HG02981 (cell line): ENCODE measurements at regions not wholly inside any gene's neighbourhood (a gene's known extent, or its start where the extent isn't known, plus 50 kb on each side); places are given as distances from the start of the nearest gene placed in this dataset.
"Not testable (repeated sequence)": the region's sequence is repeated elsewhere in the genome, so short reads cannot be mapped to it uniquely, and the experiment has no call there.

ENCODE experiments used
- ATAC-seq: cut with Tn5 transposase; IDR thresholded peaks from one replicate; pipeline ENCODE4 v1.9.1; 2021; ENCODE audit warnings: mild to moderate bottlenecking, moderate library complexity; ENCODE audit not compliant: unreplicated experiment

DNA sequence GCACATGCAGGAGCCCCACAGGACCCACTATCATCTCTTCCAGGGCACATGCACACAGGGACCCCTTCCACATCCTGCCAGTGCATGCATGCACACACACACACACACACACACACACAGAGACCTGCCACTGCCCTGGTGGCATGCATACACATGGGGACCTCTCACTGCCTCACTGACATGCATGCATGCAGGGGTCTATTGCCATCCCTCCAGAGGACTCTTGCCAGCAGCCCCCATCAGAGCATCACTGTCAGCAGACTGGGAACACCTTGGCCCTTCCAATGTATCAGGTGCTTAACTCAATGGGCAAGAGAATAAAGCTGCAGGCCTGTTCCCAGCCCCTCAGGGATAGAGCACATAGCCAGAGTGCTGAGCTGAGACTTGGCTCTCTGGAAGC is 433.6 kb upstream of the PPP1R2C start:
- ATAC-seq: no peak

DNA sequence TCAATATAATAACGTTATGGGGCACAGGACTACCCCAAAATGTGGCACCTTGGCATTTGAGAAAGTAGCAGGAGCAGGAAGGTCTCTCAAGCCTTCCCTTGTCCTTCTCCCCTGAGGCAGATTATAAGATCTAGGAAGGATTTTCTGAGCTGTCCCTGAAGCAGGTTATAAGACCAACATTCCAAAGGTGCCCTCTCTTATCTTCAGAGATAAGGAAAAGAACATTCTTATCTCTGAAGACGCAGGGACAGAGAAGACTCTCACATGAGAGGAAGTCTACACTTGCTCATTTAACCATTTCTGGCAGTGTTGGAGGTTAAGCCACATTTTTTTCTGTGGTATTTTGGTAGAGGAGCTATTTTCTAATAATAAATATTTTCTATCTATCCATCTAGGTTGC is 437.9 kb upstream of the MAOA start:
- ATAC-seq: no peak

DNA sequence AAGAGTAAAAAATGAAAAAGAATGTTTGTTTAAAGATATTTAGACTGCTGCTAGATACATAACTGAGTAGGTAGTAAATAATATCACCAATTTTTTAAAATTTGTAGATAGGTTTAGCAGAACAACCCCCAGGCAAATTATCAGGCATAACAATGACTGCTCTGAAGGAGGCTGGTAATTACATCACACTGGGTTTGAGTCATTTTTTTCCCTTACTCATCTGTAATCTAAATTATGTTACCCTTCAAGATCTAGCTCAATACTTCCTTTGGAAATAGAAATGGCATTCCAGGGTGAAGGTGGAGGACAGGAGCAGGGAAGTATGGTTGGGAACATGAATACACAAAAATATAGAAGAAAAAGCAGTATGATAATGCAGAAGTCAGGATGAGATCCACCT is 431.6 kb upstream of the MAOA start:
- no peak for ATAC-seq

DNA sequence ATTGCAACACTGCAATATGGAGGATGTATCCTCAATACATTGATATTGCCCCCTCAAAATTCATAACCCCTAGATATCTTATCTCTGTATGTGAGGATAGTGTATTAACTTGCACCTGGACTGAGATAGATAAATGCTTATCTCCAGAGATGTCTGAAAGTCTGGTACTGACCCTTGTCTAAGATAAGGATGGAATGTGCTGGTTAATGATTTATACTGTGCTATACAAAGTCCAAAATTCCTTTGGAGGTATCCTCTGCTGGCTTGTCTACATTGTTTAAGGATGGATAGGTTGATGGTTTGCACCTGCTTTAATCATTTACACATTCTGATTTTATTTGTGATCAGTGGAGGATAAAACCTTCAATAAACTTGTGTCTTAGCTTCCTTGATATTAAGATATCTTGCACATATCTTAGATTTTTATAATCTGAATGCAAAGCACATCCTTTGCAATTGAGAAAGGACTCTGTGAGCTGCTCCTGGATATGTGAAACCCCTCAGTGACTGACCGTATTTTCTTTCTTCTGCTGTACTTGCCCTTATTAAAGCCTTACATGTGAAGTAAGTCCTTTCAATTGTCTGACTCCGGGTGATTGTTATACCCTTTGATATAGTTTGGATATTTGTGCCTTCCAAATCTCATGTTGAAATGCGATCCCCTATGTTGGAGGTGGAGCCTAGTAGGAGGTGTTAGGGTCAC is 430.3 kb upstream of the MAOA start:
- ATAC-seq: no peak

DNA sequence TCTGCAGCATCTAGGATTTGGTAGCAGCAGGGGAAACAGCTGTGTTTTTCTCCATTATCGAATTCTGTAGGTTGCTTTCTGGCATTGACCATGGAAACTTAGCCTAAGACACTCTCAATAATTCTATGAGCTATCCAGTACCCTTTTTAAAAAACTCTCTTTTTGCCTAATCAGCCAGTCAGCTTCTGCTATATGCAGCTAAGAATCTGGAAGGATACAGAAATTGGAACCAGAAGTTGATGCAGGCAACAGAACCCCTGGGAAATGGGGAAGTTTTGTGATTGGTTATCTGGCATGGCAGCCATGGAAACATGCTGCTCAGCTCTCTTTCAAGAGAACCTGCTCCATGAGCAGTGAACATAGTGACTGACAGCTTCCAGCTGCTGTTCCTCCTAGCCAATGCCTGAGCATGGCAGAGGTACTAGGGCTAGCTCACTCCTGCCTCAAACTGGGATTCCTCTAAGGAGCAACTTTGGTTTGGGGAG is 417.6 kb upstream of the MAOA start:
- no peak for ATAC-seq

DNA sequence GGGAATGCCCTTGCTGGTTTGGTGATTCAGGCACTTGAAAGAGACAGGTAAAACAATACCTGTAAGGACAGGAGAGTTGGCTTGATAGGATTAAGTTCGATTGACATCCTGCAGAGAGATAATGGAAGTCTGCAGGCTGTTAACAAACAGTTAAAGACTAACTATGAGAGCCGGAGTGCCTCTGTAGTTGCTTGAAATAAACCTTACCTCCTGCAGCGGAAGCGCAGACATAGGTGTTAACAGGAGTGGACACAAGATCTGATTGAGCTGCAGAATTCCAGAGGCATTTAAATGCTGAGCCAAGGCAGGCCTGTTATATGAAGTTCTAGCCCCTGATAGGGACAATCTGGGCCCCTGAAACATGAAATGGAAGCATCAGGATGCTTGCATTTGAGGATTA is 416.7 kb upstream of the MAOA start:
- no peak for ATAC-seq

DNA sequence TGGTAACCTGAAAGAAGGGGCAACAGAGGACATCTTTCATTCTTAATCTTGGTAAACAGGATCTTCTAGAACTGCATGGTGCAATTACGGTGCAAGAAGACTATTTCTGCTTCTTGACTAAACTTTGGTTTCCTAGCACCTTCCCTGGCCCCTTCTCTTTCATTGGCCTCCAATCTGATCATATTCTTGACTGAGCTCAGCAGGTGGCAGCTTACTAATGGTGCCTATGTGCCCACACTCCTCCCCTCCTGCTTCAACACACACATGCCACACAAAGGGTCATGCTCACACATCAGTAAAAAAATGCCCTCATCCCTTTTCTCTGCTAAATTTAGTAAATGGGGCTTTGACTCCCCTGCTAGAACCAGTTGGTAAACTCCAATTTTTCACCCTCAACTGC is 400.5 kb upstream of the MAOA start:
- ATAC-seq: no peak

DNA sequence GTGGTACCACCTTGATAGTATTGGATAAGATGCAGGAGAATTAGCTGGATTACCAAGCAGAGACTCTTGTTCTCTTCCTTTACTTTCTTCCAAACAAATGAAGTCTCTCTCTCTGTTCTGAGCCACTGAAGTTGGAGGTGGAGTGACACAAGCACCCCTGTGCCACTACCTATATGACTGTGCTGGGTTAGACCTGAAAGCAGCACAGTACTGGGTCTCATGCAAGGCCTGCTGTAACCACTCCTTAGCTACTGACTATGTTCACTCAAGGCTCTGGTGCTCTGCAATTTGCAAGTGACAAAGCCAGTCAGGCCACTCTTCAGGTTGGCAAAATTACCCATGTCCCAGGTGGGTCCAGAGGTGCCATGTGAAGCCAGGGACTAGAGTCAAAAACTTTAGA is 389.6 kb upstream of the MAOA start:
- no peak for ATAC-seq

DNA sequence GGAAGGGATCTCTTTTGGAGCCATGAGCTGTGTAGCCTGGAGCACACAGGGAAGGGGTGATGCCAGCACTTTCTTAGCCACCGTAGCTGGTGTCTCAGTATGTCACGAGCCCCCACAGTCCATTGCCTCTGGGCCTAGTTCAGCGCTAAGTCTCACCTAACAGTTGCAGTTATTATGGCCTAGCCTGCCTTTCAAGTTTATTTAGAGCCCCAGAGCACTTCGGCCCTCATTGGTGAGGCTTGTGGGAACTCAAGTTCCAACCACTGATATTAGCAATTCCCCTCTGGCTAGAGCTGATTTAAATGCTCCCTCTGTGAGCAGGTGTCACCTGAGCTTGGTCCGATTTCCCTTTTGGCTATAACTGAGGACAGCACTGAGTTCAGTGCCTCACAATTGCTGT is 388.4 kb upstream of the MAOA start:
- ATAC-seq: no peak

DNA sequence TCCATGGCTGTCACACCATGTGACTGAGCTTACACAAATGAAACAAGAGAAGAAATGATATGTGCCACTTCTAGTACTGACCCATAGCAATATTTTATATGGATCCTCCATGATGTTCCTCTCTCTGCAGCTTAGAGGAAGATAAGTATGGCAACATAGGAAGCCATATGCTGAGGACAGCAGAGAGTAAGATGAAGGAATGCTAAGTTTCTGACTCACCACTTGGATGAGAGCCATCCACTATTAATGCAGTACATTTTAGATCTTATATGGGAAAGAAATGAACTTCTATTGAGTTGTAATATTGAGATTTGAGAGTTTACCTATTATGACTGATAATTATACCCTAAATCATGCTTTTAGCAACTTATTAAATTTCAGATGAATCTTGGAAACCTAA is 386.9 kb upstream of the MAOA start:
- no peak for ATAC-seq

DNA sequence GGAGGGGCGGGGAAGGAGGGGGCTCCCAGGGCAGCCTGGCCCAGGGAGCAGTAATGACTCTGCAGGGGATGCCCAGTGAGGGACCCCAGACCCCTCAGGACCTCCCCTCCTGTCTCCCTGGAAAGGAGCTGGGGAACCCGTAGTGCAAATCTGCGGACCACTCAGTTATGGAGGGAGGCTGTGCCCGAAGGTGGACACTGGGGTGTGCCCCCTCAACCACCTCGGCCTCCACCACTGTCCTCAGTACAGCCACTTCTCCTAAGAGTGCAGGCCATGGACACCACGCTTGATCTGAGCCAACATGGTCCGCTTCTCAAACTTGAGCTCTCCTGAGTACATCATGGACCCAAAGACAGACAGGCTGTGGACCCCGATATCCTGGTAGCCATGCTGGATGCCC is 378.2 kb upstream of the MAOA start:
- no peak for ATAC-seq

DNA sequence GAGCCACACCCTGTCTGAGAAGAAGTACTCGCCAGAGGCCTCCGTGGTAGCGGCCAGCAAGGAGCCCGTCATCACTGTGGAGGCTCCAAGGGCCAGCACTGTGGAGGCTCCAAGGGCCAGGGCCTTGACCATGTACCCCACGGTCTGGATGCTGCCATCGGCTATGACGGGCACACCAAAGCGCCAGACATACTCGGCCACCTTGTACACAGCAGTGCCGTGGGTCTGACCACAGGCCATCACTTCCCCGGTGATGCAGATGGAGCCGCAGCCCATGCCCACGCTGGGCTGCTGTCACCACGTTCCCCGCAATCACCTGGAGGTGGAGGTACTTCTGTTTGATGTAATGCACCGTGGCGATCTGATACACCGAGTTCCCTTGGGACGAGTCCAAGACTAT is 377.7 kb upstream of the MAOA start:
- ATAC-seq: no peak

DNA sequence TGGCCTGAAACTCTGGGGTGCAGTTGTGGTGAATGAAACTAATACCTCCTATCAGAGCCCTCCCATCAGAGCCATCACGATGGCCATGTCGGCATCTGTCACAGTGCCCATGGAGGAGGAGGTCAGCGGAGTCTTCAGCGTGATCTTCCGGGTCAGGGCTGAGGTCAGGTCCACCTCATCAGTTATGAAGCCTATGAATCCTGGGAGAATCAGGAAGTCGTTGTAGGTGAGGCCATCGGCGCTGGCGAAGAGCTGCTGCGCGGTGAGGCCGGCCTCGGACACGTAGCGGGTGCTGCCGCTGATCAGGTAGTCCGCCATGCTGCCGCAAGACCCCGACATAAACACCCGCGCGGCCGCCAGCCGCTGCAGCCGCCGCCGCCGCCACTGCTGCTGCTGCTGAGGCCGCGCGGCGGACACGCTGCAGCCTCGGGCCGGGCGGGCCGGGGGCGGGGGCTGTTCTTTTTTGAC is 376.7 kb upstream of the MAOA start:
- no peak for ATAC-seq

DNA sequence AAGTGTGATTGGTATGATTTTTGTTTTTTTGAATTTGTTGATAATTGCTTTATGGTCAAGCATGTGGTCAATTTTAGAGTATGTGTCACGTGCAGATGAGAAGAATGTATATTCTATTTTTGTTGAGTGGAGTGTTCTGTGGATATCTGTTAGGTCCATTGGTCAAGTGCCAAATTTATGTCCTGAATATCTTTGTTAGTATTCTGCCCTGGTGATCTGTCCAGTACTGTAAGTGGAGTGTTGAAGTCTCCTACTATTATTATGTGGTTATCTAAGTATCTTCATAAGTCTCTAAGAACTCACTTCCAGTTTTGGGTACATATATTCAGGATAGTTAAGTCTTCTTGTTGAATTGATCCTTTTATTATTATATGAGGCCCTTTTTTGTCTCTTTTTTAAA is 372.9 kb upstream of the MAOA start:
- no peak for ATAC-seq

DNA sequence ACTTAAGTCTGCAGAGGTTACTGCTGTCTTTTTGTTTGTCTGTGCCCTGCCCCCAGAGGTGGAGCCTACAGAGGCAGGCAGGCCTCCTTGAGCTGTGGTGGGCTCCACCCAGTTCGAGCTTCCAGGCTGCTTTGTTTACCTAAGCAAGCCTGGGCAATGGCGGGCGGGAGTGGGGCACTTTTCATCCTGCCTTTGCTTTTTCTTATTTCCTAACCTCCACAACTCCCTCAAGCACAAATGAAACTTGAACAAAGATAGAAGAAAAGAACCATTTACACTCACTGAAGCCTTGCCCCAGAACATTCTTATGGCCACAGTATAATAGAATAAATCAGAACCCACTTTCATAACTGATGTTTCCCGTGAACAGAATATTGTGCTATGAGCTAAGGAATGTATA is 344.5 kb upstream of the MAOA start:
- ATAC-seq: not testable (repeated sequence)

DNA sequence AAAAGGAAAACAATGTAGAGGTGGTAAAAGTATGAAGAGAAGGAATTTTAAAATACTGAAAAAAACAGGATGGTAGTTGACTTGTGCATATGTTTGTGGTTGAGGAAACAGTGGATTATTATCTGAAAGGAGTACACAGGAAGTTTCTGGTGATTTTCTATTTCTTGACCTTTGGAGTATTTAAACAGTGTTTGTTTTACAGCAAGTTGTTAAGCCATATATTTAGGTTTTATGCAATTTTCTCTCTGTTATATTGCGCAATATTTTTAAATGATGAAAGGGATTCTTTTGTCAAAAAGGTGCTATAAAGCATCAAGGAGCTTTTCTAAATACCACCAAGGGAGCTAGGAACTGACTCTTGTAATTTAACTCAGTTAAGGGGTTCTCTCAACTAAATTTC is 343.1 kb upstream of the MAOA start:
- ATAC-seq: no peak

DNA sequence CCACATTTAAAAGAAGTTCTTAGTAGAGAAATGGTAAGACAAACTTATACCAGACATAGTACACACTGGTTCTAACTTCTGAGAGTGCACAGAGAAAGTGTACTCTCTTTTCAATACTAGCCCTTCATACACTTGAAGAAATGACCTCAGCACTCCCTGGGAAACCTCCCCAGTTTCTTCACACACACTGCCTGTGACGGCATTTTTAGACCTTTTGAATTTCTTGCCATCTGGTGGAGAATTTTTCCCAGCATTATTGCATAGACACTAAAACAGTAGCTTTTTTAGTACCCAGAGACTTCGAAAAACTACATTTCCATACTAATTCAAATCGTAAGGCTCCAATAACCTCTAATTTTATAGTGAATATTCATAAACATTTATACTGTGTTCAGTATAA is 341.6 kb upstream of the MAOA start:
- ATAC-seq: no peak

DNA sequence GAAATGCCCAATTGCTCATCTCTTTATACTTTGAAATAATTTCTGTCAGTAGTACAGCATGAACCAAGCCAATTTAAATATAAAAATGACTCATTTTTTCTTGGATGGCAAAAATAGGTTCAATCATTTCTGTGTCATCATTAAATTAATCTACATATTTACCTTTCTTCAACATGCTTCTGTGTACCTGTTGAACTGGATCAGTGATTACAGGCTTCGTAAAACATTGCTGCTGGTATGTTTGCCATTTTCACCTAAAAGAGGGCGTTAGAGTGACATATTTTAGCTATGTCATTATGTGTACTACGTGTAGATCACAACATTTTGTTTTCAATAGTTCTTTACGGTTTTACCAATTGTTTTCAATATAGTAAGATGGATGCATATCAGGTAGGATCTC is 340.5 kb upstream of the MAOA start:
- ATAC-seq: no peak

DNA sequence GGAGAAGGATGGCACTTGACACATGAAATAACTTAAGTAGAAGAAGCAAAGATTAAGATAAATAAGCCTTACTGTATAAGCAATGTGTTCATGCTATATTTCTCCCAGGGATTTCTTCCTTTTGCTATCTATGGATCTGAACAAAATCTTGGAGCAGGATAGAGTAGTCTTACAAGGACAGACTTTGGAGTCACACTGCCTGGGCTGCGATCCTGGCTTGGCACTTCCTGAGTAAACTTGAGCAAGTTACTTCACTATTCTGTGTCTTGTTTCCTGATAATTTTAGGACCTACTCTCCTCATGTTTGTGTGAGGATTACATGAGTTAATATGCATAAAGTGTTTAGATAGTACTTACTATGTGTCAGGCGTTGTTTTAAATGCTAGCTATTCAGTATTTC is 340.0 kb upstream of the MAOA start:
- ATAC-seq: no peak

DNA sequence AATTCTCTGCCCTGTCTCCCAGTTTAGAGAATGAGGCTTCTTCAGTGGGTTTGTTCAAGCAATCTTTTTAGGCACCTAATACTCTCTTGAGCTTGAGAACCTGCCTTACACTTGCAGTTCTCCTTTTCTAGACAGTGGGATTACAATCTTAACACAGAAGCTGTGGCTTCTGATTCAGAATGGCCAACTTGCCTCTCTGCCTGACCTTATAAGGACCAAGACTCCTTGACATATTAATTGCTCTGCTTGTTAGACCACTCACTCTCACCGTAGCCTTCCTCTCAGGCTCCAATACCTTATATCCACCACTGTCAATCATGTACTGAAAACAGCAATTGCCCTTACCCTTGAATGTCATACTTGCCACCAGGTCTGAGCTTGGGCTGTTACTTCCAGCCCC is 338.7 kb upstream of the MAOA start:
- ATAC-seq: no peak

DNA sequence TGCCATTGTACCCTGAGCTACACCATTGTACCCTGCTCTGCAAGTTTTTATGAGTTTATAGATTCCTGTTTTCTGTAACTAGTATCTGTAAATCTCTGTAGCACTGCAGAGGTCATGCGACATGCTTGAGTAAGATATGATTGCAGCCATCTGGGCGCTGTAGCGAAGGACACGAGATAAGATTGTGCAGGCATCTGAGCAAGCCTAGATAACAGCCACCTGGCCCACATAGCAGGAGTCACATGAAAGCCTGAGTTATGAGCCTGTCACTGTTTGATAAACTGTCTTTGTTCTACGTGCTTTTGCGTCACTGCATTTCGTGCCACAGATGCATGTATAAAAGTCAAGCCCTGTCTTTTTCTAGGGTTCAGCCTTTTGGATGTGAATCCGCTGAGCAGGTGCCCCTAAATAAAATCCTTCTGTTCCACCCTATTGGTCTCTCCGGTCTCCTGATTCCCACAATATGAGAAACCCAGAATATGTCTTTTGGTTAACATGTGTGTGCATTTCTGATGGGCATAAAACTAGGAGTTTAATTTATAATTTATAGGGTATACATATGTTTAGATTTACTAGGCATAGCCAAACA is 327.6 kb upstream of the MAOA start:
- no peak for ATAC-seq

DNA sequence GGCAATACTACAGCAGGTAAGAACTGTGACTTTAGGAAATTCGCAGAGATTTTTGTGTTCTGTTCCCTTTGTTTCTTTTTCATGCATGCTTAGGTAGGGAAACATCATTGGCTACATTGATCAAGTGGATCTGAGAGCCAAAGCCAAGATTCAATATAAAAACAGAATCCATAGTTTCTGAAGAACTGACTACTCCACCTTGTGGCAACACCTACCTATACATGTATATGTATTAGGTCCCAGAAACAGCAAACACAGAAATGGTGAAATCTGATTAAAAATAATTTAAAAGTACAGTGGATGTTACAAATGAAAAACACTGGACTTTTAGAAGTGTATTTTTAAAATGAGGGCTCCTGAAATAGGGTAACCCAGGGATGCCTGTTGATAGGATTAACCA is 322.6 kb upstream of the MAOA start:
- no peak for ATAC-seq

DNA sequence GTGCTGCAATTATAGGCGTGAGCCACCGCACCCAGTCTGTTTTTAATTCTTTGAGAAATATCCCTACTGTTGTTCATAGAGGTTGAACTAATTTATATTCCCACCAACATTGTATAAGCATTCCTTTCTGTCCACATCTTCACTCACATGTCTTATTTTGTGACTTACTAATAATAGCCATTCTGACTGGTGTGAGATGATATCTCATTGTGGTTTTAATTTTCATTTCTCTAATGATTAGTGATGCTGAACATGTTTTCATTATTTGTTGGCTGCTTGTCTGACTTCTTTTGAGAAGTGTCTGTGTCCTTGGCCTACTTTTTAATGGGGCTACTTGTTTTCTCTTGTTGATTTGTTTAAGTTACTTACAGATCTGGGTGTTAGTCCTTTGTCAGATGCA is 310.9 kb upstream of the MAOA start:
- ATAC-seq: no peak
